MM.1S (cell line): ENCODE measurements at regions not wholly inside any gene's neighbourhood (a gene's known extent, or its start where the extent isn't known, plus 50 kb on each side); places are given as distances from the start of the nearest gene placed in this dataset.

ENCODE experiments used
- CTCF ChIP-seq: fragments of 300-600 bp; sonication (generic); IDR thresholded peaks from 2 replicates; pipeline ENCODE4 v1.5.1; 2016; ENCODE audit warnings: antibody characterized with exemption, low read length, mixed read lengths
- EZH2 ChIP-seq: fragments of 300-600 bp; sonication (generic); optimal IDR thresholded peaks from 2 replicates; pipeline ENCODE3; 2017; ENCODE audit warnings: low read depth, mild to moderate bottlenecking, antibody characterized with exemption, low read length, mixed read lengths
- EZH2phosphoT487 ChIP-seq: fragments of 300-600 bp; sonication (generic); IDR thresholded peaks from 2 replicates; pipeline ENCODE4 v1.6.1; 2018; ENCODE audit warnings: antibody characterized with exemption, low read length

- TF ChIP-seq EZH2 (no peak), CTCF (no peak), EZH2phosphoT487 (no peak)
Observed at GRCh38 chr12:30135776-30136175, 352.0 kb upstream of the TMTC1 start.
